ENCODE measurements at regions not wholly inside any gene's neighbourhood (a gene's known extent, or its start where the extent isn't known, plus 50 kb on each side); places are given as distances from the start of the nearest gene placed in this dataset.
"Not testable (repeated sequence)": the region's sequence is repeated elsewhere in the genome, so short reads cannot be mapped to it uniquely, and the experiment has no call there.

DNA sequence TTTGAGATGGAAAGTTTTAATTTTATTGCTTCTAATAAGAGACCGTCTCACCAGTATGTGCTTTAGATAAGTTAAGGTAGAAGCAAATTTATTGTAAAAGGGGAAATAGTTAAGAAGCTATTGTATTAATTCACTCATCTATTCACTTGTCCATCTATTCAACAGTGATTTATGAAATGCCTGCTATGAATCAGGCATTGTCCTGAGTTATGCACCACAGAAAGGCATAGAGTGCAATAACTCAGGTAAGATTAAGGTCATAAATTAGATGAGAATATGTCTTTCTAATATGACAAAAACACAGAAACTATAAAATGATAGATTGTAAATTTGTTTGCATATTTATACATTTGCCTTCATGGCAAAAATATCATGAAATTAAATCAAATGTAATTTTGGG lies 379.3 kb upstream of the PCDH15 start:
- Mint-ChIP-seq H3K9me3 (no peaks in the 10 kb centered on the region), H3K4me3 (no peak overlapping the region), H3K27ac (no peak overlapping the region), H3K27me3 (ENCODE audit: low read depth) (no peaks in the 10 kb centered on the region), H3K4me1 (no peaks in the 10 kb centered on the region), H3K36me3 (ENCODE audit: low read depth) (no peaks in the 10 kb centered on the region)
- TF ChIP-seq, protein P1, sequence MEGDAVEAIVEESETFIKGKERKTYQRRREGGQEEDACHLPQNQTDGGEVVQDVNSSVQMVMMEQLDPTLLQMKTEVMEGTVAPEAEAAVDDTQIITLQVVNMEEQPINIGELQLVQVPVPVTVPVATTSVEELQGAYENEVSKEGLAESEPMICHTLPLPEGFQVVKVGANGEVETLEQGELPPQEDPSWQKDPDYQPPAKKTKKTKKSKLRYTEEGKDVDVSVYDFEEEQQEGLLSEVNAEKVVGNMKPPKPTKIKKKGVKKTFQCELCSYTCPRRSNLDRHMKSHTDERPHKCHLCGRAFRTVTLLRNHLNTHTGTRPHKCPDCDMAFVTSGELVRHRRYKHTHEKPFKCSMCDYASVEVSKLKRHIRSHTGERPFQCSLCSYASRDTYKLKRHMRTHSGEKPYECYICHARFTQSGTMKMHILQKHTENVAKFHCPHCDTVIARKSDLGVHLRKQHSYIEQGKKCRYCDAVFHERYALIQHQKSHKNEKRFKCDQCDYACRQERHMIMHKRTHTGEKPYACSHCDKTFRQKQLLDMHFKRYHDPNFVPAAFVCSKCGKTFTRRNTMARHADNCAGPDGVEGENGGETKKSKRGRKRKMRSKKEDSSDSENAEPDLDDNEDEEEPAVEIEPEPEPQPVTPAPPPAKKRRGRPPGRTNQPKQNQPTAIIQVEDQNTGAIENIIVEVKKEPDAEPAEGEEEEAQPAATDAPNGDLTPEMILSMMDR (IDR thresholded peaks at IDR 0.05; ENCODE audit: unreplicated experiment in 3 of 3), result no peak

- H3K9me3 Mint-ChIP-seq, result no peaks in the 10 kb centered on the region
- TF ChIP-seq, protein P1 (IDR thresholded peaks at IDR 0.05; ENCODE audit: unreplicated experiment in 3 of 3), result no peak
- no peak overlapping the region for H3K27ac Mint-ChIP-seq
- H3K4me3 Mint-ChIP-seq, result no peak overlapping the region
- no peaks in the 10 kb centered on the region for H3K36me3 Mint-ChIP-seq (ENCODE audit: low read depth)
- H3K27me3 Mint-ChIP-seq (ENCODE audit: low read depth), result no peaks in the 10 kb centered on the region
- H3K4me1 Mint-ChIP-seq, result no peaks in the 10 kb centered on the region
Measured at GRCh38 chr10:55174419-55174818, 373.4 kb upstream of the PCDH15 start.

DNA sequence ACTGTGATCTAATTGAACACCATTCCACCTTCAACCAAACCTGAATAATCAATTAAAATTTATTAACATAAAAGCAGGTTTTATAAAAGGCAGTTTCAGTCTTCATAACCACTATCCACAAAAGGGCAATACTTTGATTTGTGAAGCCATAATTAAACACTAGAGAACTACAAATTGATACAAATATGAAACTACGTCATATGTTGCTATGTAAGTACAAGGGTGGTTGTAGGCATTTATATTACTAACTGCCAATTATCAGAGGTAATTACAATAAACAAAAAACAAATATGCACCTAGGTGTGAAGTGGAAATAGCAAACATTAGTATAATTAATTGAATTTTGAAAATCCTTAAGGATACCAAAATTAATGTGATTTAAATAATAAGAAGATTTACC lies 368.5 kb upstream of the PCDH15 start:
- TF ChIP-seq, protein P1 (IDR thresholded peaks at IDR 0.05; ENCODE audit: unreplicated experiment in 3 of 3), result no peak
- Mint-ChIP-seq H3K27me3 (ENCODE audit: low read depth) (no peaks in the 10 kb centered on the region), H3K4me3 (no peak overlapping the region), H3K36me3 (ENCODE audit: low read depth) (no peaks in the 10 kb centered on the region), H3K27ac (no peak overlapping the region), H3K4me1 (no peaks in the 10 kb centered on the region), H3K9me3 (no peaks in the 10 kb centered on the region)

DNA sequence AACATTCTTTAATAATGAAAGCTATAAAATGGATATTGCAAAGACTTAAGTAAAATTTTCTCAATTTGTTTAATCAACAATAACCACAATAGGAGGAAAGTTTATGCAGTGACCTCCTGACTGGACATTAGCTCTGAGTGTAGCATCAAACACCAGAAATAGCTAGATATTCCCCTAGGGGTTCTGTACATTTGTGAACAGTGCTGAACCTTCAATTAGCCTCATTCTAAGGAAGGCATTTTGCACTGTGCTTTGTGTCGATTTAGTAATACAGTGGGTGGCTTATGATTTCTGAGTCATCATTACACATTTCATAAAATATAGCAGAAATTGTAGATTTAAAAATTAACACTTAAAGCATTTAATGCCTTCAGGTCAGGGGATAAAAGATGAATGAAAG lies 367.3 kb upstream of the PCDH15 start:
- Mint-ChIP-seq H3K4me3 (no peak overlapping the region), H3K27me3 (ENCODE audit: low read depth) (no peaks in the 10 kb centered on the region), H3K36me3 (ENCODE audit: low read depth) (no peaks in the 10 kb centered on the region), H3K4me1 (no peaks in the 10 kb centered on the region), H3K9me3 (no peaks in the 10 kb centered on the region), H3K27ac (no peak overlapping the region)
- TF ChIP-seq, protein P1 (IDR thresholded peaks at IDR 0.05; ENCODE audit: unreplicated experiment in 3 of 3), result no peak

- Mint-ChIP-seq H3K27me3 (ENCODE audit: low read depth) (no peaks in the 10 kb centered on the region), H3K4me3 (no peak overlapping the region), H3K9me3 (no peaks in the 10 kb centered on the region), H3K27ac (no peak overlapping the region), H3K4me1 (peaks cover 3% of the 10 kb centered on the region), H3K36me3 (ENCODE audit: low read depth) (no peaks in the 10 kb centered on the region)
- TF ChIP-seq, protein P1 (IDR thresholded peaks at IDR 0.05; ENCODE audit: unreplicated experiment in 3 of 3), result no peak
Measured at GRCh38 chr10:55163388-55163979, 362.5 kb upstream of the PCDH15 start.

DNA sequence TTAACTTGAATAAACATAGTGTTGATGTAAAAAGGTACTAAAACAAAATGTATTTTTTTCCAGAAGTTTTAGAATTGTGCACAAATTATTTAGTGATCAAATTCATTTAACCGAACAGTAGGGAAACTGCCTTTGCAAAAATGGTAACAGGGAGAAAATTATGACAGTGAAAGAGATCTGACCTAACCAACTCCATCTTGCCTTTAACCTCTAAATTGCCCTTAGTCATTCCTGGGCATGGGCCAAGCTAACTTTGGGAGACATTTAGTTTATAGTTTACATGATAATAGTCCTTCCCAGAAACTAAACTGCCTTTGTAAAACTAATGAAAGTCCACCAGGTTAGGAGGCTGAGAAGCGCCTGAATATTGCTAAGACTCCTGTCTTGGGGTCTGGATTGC lies 361.3 kb upstream of the PCDH15 start:
- not testable (repeated sequence) for H3K36me3 Mint-ChIP-seq (ENCODE audit: low read depth); H3K4me1 Mint-ChIP-seq; H3K27me3 Mint-ChIP-seq (ENCODE audit: low read depth); H3K4me3 Mint-ChIP-seq; H3K9me3 Mint-ChIP-seq; H3K27ac Mint-ChIP-seq

All from nephron (organoid).